Esophagus squamous epithelium (tissue), 4 donors: ENCODE measurements at regions not wholly inside any gene's neighbourhood (a gene's known extent, or its start where the extent isn't known, plus 50 kb on each side); places are given as distances from the start of the nearest gene placed in this dataset.

ENCODE experiments used
- POLR2A ChIP-seq, 4 donors: fragments of 450-650 bp; IDR thresholded peaks; one replicate each; pipeline ENCODE4 v1.6.1; 2017; ENCODE audit warnings: antibody characterized with exemption in 4 of 4, mild to moderate bottlenecking in 4 of 4, moderate library complexity in 3 of 4
- TF ChIP-seq, protein P1 (sequence below), 6 experiments: fragments of 450-650 bp in 4 of 6; fragments of 200-600 bp in 2 of 6; sonication (generic) in 2 of 6; IDR thresholded peaks; one replicate each; pipeline ENCODE4 v1.5.1; 2016 to 2019; ENCODE audit warnings: antibody characterized with exemption in 6 of 6, mild to moderate bottlenecking in 4 of 6, moderate library complexity in 4 of 6

DNA sequence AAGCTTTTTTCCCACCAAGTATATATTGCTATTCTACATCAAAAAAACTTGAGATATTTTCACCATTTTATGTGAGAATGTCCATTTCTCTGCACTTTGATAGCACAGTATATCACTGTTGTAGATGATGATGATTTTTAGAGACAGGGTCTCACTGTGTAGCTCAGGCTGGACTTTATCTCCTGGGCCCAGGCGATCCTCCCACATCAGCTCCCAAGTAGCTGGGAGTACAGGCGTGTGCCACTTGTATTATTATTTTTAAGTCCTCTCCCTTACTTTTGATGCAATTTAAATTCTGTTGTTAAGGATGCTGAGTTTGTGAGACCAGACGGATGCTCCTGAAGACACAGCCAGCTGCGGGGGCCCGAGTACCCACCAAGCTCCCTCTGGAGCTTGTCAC is 326.8 kb downstream of the QKI start:
- TF ChIP-seq, protein P1, sequence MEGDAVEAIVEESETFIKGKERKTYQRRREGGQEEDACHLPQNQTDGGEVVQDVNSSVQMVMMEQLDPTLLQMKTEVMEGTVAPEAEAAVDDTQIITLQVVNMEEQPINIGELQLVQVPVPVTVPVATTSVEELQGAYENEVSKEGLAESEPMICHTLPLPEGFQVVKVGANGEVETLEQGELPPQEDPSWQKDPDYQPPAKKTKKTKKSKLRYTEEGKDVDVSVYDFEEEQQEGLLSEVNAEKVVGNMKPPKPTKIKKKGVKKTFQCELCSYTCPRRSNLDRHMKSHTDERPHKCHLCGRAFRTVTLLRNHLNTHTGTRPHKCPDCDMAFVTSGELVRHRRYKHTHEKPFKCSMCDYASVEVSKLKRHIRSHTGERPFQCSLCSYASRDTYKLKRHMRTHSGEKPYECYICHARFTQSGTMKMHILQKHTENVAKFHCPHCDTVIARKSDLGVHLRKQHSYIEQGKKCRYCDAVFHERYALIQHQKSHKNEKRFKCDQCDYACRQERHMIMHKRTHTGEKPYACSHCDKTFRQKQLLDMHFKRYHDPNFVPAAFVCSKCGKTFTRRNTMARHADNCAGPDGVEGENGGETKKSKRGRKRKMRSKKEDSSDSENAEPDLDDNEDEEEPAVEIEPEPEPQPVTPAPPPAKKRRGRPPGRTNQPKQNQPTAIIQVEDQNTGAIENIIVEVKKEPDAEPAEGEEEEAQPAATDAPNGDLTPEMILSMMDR (IDR thresholded peaks at IDR 0.05), result no peak
- TF ChIP-seq POLR2A (IDR thresholded peaks at IDR 0.05), result no peak
